ENCODE measurements at regions not wholly inside any gene's neighbourhood (a gene's known extent, or its start where the extent isn't known, plus 50 kb on each side); places are given as distances from the start of the nearest gene placed in this dataset.

GRCh38 chr2:2890246-2890645 is 487.4 kb downstream of the EIPR1 start:
- no peak for TF ChIP-seq CTCF (conservative IDR thresholded peaks at IDR 0.05 in 1 of 2, IDR thresholded peaks at IDR 0.05 in 1 of 2; ENCODE audit: extremely low read depth in 1 of 2, insufficient read depth in 1 of 2, low read depth in 1 of 2, low read length in 2 of 2)
- TF ChIP-seq EZH2 (IDR thresholded peaks at IDR 0.05; ENCODE audit: borderline replicate concordance, low read length): no peak

All from mammary epithelial cell (primary cell).